GOT3 (cell line): ENCODE measurements at regions not wholly inside any gene's neighbourhood (a gene's known extent, or its start where the extent isn't known, plus 50 kb on each side); places are given as distances from the start of the nearest gene placed in this dataset.
"Not testable (repeated sequence)": the region's sequence is repeated elsewhere in the genome, so short reads cannot be mapped to it uniquely, and the experiment has no call there.

ENCODE experiments used
- DNase-seq: peaks from one replicate; lab custom pipeline; 2025; ENCODE audit warnings: mixed read lengths; lab: John Stamatoyannopoulos, UW

- no peak for DNase-seq
Measured at GRCh38 chr18:6571239-6571602, 156.5 kb upstream of the L3MBTL4 start.

- DNase-seq: not testable (repeated sequence)
Measured at GRCh38 chr18:6572192-6572591, 157.3 kb upstream of the ARHGAP28 start.

- no peak for DNase-seq
Measured at GRCh38 chr18:6574631-6575030, 154.9 kb upstream of the ARHGAP28 start.

- no peak for DNase-seq
Measured at GRCh38 chr18:6575908-6576307, 153.6 kb upstream of the ARHGAP28 start.

- DNase-seq: no peak
Measured at GRCh38 chr18:6576718-6577375, 152.7 kb upstream of the ARHGAP28 start.

GRCh38 chr18:6578686-6579085 is 150.8 kb upstream of the ARHGAP28 start:
- no peak for DNase-seq

- DNase-seq: no peak
Measured at GRCh38 chr18:6579486-6579885, 150.0 kb upstream of the ARHGAP28 start.

GRCh38 chr18:6580401-6580800 is 149.1 kb upstream of the ARHGAP28 start:
- no peak for DNase-seq

- DNase-seq: no peak
Measured at GRCh38 chr18:6589923-6590322, 139.6 kb upstream of the ARHGAP28 start.

GRCh38 chr18:6590326-6590725 is 139.2 kb upstream of the ARHGAP28 start:
- DNase-seq: no peak

- DNase-seq: no peak
Measured at GRCh38 chr18:6591491-6591890, 138.0 kb upstream of the ARHGAP28 start.

- DNase-seq: no peak
Measured at GRCh38 chr18:6592522-6592921, 137.0 kb upstream of the ARHGAP28 start.

GRCh38 chr18:6593142-6593885 is 136.2 kb upstream of the ARHGAP28 start:
- DNase-seq: no peak

- no peak for DNase-seq
Measured at GRCh38 chr18:6595666-6596065, 133.8 kb upstream of the ARHGAP28 start.

GRCh38 chr18:6598657-6599056 is 130.9 kb upstream of the ARHGAP28 start:
- DNase-seq: no peak

GRCh38 chr18:6600667-6601167 is 128.8 kb upstream of the ARHGAP28 start:
- DNase-seq: no peak

GRCh38 chr18:6601241-6601640 is 128.3 kb upstream of the ARHGAP28 start:
- DNase-seq: no peak

- DNase-seq: no peak
Measured at GRCh38 chr18:6602365-6602764, 127.2 kb upstream of the ARHGAP28 start.

- DNase-seq: no peak
Measured at GRCh38 chr18:6604573-6604941, 125.0 kb upstream of the ARHGAP28 start.

- DNase-seq: no peak
Measured at GRCh38 chr18:6605115-6605869, 124.2 kb upstream of the ARHGAP28 start.

GRCh38 chr18:6606411-6607085 is 123.0 kb upstream of the ARHGAP28 start:
- no peak for DNase-seq

- DNase-seq: no peak
Measured at GRCh38 chr18:6607343-6607742, 122.2 kb upstream of the ARHGAP28 start.
